ENCODE measurements at regions not wholly inside any gene's neighbourhood (a gene's known extent, or its start where the extent isn't known, plus 50 kb on each side); places are given as distances from the start of the nearest gene placed in this dataset.
A peak's percentile ranks its signal among the peaks of the same experiment; 100 is the strongest.

DNA sequence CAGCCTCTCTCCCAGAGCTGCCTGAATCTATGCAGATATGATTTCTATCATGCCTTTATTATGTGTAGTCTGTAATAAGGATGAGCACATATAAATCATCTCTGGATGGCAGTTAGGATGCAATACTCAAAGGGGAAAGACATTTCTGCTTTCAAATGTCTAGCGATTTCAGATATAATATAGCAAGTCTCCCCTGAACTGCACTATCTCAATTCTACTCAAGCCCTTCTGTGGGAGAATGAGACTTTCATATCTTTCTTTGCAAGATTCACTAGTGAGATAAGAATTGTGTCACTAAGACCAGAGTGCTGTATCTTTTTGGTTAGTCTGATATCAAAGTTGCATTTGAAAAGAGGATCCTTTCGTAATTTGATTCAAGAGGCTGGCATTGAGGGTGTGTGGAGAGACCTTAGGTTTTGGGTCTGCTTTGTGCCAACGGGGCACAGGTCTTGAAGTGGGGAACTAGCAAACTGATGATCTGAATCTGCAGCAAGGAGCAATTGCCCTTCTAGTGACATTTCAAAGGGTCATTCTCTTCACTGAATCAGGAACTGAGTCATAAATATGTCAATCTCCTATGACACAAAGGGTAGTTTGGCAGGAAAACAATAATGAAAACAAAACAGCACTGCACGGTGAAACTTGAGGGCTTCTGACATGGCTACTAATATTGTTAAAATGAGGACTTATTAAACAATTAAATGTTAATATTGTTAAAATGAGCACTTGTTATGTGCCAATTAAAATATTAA lies 305.5 kb upstream of the CLINT1 start:
- H3K4me1 Mint-ChIP-seq = peaks cover 0 to 4% (median 0%) of the 10 kb centered on the region in 3 donors
- DNase-seq (no peak), ATAC-seq (ENCODE audit: low read depth in 2 of 2) (no peak)
- peaks cover 0 to 22% (median 4%) of the 10 kb centered on the region in 3 donors for H3K27me3 Mint-ChIP-seq
- H3K36me3 Mint-ChIP-seq = no peaks in the 10 kb centered on the region
- no peak overlapping the region for H3K27ac Mint-ChIP-seq
- H3K4me3 Mint-ChIP-seq = no peak overlapping the region
- no peaks in the 10 kb centered on the region for H3K9me3 Mint-ChIP-seq

DNA sequence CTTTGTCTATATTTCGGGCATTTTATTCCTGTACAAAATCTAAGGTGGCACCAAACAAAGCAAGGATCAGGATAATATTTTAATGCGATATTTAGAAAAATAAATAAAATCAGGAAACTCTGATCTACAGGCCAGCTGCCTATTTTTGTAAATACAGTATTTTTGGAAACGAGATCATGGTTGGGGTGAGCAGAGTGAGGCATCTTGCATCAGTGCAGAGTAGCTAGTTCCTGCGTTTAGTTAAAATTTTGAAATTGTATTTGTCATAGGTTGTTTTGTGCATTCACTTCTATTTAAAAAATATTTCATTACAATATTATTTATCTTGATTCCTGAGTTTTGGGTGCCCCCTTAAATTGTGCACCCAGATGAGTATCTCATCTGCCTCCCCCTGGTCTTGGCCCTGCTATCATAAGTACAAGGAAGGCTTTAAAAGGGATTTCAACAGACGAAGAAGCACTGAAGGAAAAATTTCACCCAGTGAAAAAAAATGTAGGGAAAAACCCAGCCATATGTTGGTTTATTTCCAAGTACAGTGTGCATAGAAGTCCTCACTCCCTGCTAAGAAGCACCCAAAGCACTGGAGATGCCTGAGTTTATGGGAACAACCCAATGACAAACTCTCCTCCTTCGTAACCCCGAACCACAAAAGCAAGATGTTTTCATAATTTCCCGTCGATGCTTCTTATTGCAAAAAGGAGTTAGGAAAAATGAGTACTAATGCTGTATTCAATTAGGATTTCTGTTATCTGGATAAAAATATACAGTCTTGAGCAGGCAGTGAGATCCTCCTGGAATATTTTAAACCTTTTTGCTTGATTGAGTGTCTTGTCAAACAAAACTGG lies 304.7 kb upstream of the CLINT1 start:
- no peaks in the 10 kb centered on the region for H3K36me3 Mint-ChIP-seq
- H3K27ac Mint-ChIP-seq = no peak overlapping the region
- H3K4me1 Mint-ChIP-seq = peaks cover 0 to 4% (median 0%) of the 10 kb centered on the region in 3 donors
- DNase-seq = no peak
- ATAC-seq (ENCODE audit: low read depth in 2 of 2) = no peak
- H3K9me3 Mint-ChIP-seq = no peaks in the 10 kb centered on the region
- peaks cover 0 to 22% (median 4%) of the 10 kb centered on the region in 3 donors for H3K27me3 Mint-ChIP-seq
- no peak overlapping the region for H3K4me3 Mint-ChIP-seq

DNA sequence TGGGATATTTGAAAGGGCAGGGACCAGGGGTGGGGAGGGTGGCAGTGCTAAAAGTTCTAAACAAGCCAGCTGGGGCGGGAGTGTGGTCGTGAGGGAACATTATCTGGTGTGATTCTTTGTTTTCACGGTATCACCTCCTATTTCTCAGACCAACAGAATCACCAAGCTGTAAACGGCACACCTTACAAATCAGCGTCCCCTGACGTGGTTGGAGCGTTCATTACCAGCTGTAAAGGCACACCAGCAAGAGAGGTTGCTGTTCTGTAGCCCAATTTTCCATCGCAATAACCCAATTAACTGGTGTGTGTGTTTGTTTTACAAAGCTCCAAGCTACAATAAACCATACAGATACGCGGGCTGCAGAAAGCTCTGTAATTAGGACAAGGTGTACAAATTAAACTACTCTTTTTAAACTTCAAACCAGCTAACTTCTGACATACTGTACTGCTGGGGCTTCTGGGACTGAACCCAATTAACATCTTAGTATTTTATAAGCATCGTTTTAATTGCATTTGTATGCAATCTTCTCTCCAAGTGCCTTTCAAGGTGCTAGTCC lies 303.6 kb upstream of the CLINT1 start:
- Mint-ChIP-seq H3K27ac (no peak overlapping the region), H3K9me3 (no peaks in the 10 kb centered on the region), H3K4me3 (no peak overlapping the region), H3K27me3 (peaks cover 0 to 18% (median 4%) of the 10 kb centered on the region in 3 donors), H3K36me3 (no peaks in the 10 kb centered on the region), H3K4me1 (peaks cover 0 to under 1% (median 0%) of the 10 kb centered on the region in 3 donors)
- DNase-seq (no peak), ATAC-seq (ENCODE audit: low read depth in 2 of 2) (no peak)

DNA sequence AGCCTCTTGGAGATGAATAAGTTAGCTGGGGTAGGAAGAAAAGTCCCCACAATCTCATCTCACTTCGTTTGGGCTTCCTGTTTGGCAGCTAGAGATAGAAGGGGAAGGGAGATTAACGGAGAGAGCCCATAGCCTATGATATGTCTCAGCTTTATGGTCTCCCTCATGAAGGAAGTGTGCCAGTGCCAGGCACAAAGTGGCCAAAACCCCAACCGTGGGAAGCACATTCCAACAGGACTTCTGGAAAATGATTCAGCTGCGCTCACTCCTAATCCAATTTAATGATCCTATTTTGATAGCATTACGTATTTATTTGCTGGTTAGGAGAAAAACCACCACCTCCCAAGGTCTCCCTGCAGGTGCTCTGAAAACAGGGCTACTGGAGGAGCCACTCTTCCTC lies 303.1 kb upstream of the CLINT1 start:
- Mint-ChIP-seq H3K4me1 (no peaks in the 10 kb centered on the region), H3K27ac (no peak overlapping the region), H3K4me3 (no peak overlapping the region), H3K9me3 (no peaks in the 10 kb centered on the region), H3K27me3 (peaks cover 0 to 22% (median 4%) of the 10 kb centered on the region in 3 donors), H3K36me3 (no peaks in the 10 kb centered on the region)
- no peak for DNase-seq
- ATAC-seq (ENCODE audit: low read depth in 2 of 2) = no peak

DNA sequence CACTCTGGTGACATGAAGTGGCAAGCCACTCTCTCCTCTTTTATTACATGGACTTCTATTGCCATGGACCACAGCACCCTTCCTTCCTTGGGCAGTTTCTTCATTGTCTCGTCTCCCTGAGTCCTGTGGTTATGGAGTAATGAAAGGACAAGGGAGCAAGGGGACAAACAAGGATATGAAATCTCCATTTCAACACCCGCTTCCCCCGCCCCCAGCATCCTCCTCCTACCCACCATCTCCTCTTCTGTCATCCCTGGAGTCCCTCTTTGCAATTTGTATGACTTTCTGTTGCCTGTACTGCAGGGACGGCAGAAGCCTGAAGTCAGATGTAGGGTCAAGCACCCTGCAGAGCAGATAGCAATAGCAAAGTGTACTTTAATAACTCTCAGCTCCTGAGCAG lies 300.7 kb upstream of the CLINT1 start:
- Mint-ChIP-seq H3K4me3 (no peak overlapping the region), H3K4me1 (no peaks in the 10 kb centered on the region), H3K27ac (no peak overlapping the region), H3K36me3 (no peaks in the 10 kb centered on the region), H3K9me3 (no peaks in the 10 kb centered on the region), H3K27me3 (peaks cover 0 to 26% (median 15%) of the 10 kb centered on the region in 3 donors)
- ATAC-seq (ENCODE audit: low read depth in 2 of 2) (no peak), DNase-seq (no peak)

DNA sequence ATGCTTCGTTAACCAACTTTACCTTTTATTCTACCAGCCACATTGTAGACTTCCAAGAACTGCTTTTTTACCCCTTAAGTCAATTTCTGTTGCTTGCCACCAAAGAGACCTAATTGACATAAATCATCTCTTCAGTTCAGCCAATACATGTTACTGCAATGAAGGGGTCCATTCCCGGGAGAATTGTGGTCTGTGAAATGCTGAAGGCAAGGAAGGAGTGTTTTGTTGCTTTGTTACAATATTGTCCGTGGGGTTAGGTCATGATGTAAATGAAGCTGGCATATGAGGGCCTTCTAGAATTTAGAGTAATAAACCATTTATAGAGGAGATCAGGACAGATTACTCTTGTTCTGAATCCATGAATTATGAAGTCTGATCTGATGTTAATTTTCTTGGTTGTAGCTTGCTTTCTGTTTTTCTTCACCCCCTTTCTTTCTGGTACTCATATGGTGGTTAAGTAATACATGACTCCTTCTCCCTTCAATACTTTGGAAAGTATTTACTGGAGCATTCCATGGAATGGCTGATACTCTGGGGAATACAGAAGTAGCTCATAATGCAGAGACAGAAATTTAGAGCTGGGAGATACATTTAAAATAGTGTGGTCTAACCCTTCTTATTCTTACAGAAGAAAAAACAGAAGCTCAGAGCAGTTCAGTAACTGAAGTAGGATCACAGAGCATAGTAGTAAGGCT lies 297.0 kb upstream of the CLINT1 start:
- ATAC-seq (ENCODE audit: low read depth in 2 of 2) (no peak), DNase-seq (no peak)
- H3K4me3 Mint-ChIP-seq = no peak overlapping the region
- no peaks in the 10 kb centered on the region for H3K36me3 Mint-ChIP-seq
- H3K9me3 Mint-ChIP-seq = no peaks in the 10 kb centered on the region
- no peaks in the 10 kb centered on the region for H3K4me1 Mint-ChIP-seq
- peaks cover 0 to 23% (median 21%) of the 10 kb centered on the region in 3 donors for H3K27me3 Mint-ChIP-seq
- H3K27ac Mint-ChIP-seq = no peak overlapping the region

DNA sequence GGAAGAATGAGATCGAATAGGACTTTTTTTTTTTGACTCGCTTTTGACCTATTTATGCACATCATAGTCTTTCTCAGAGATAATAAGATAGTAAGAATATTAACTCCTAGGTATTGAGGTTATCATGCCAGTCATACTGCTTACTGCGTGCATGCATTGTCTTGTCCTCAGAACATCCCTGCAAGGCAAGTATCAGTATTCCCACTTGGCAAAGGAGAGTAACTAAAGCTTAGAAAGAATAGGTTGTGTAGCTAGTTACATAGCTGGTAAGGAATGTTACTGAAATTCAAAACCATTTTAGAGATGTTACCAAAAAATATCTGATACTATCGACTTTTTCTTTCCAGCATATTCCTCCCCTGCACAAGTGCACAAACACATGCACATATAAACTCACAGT lies 296.1 kb upstream of the CLINT1 start:
- no peaks in the 10 kb centered on the region for H3K36me3 Mint-ChIP-seq
- no peak overlapping the region for H3K4me3 Mint-ChIP-seq
- no peak for DNase-seq
- no peak overlapping the region for H3K27ac Mint-ChIP-seq
- peaks cover 0 to 21% (median 17%) of the 10 kb centered on the region in 3 donors for H3K27me3 Mint-ChIP-seq
- ATAC-seq (ENCODE audit: low read depth in 2 of 2) = no peak
- no peaks in the 10 kb centered on the region for H3K4me1 Mint-ChIP-seq
- no peaks in the 10 kb centered on the region for H3K9me3 Mint-ChIP-seq

DNA sequence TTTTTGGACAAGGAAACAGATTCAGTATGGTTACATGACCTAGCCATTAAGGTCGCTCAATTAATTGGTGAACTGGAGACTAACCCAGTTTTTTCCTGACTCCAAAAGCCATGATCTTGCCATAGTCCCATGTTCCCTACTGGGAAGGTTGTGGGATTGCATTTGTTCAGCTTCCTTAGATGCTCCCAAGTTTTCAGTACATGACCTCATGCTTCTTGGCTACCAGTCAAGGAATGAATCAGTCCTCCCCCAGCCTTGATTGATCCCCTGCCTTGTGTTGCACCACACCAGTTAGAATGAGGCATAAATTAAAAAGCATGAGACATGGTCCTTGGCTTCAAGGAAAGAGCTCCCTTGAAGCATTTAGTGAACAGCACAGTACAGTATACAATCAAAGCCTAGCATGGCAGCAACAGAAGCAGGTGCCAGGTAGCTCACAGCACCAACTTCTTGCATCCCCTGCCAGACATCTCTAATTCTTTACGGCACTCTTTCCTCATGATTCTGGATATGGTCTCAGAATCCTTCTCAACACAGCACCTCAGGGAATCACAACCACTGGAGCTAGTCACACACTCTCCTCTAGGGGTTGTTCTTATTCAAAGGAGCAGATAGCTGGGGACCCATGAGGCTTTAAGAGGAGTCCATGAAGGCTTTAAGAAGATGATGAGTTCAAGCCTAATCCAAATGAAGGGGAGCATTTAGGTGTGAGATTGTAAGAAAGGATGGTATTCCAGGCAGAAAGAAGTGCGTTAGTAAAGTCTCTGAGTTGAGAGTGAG lies 295.5 kb upstream of the CLINT1 start:
- ATAC-seq (ENCODE audit: low read depth in 2 of 2) (no peak), DNase-seq (no peak)
- Mint-ChIP-seq H3K36me3 (no peaks in the 10 kb centered on the region), H3K27ac (peak overlapping the region in 1 of 6 donors; percentile 45), H3K9me3 (no peaks in the 10 kb centered on the region), H3K4me3 (no peak overlapping the region), H3K27me3 (peaks cover 0 to 21% (median 17%) of the 10 kb centered on the region in 3 donors), H3K4me1 (no peaks in the 10 kb centered on the region)

DNA sequence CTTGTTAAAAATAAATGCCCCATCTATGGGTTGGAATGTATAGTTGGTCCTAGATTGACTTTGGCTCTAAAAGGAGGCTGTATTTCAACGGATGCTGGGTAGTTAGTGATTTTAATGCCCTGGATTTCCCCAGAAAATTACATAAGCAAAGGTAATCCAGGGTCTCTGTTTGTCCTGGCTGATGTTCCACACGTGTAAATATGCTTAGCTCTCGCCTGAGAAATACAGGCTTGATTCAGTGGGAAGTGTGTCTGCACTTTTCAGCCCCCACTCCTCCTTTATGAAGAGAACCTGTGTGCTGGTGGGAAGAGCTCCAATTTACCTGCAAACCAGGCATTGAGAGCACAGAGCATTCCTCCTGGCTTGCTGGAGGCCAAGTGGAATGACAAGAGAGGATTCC lies 294.6 kb upstream of the CLINT1 start:
- Mint-ChIP-seq H3K27ac (peak overlapping the region in 1 of 6 donors; percentile 65), H3K4me1 (no peaks in the 10 kb centered on the region), H3K9me3 (no peaks in the 10 kb centered on the region), H3K27me3 (peaks cover 0 to 21% (median 17%) of the 10 kb centered on the region in 3 donors), H3K4me3 (no peak overlapping the region), H3K36me3 (no peaks in the 10 kb centered on the region)
- DNase-seq (no peak), ATAC-seq (ENCODE audit: low read depth in 2 of 2) (no peak)

DNA sequence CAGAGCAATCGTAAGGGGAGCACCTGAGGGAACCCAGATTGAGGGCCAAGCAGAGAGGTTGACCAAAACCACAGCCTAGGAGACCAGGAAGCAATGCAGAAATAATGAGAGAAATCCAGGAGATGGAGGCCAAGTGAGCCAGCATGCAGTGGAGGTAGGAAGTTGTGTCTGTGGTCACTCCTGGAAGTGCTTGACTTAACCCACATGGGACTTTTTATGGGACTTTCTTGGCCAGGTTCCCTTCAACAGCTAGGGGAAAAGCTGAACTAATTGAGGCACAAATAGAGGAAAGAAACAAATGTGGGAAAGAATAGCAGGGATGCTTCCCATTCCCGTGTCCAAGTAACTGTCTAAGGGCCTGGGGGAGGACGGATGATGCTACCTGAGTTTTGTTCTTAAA lies 293.2 kb upstream of the CLINT1 start:
- no peak overlapping the region for H3K27ac Mint-ChIP-seq
- no peaks in the 10 kb centered on the region for H3K36me3 Mint-ChIP-seq
- DNase-seq (no peak), ATAC-seq (ENCODE audit: low read depth in 2 of 2) (no peak)
- no peaks in the 10 kb centered on the region for H3K4me1 Mint-ChIP-seq
- no peaks in the 10 kb centered on the region for H3K9me3 Mint-ChIP-seq
- no peak overlapping the region for H3K4me3 Mint-ChIP-seq
- H3K27me3 Mint-ChIP-seq = peaks cover 0 to 21% (median 14%) of the 10 kb centered on the region in 3 donors

DNA sequence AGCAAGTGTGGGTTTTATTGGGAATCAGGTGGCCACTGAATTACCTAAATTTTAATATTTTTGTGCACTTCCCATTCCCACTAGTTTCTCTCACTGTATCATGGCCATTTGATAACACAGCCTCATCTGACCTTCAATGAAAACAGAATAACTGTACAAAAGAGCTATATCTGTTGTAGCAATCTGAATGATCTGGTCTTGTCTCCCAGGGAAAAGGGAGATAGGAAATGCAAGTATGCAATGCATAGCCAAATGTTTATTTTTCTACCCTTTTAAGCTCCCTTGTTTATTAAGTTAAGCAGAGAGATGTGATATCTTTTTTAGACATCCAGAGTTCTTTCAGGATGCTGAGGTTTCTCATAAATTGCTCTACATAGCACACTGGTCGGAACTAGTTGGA lies 288.3 kb upstream of the CLINT1 start:
- no peaks in the 10 kb centered on the region for H3K36me3 Mint-ChIP-seq
- no peaks in the 10 kb centered on the region for H3K27me3 Mint-ChIP-seq
- no peak overlapping the region for H3K27ac Mint-ChIP-seq
- H3K9me3 Mint-ChIP-seq = no peaks in the 10 kb centered on the region
- peaks cover 0 to 10% (median 8%) of the 10 kb centered on the region in 3 donors for H3K4me1 Mint-ChIP-seq
- no peak overlapping the region for H3K4me3 Mint-ChIP-seq
- ATAC-seq (ENCODE audit: low read depth in 2 of 2) (no peak), DNase-seq (no peak)

DNA sequence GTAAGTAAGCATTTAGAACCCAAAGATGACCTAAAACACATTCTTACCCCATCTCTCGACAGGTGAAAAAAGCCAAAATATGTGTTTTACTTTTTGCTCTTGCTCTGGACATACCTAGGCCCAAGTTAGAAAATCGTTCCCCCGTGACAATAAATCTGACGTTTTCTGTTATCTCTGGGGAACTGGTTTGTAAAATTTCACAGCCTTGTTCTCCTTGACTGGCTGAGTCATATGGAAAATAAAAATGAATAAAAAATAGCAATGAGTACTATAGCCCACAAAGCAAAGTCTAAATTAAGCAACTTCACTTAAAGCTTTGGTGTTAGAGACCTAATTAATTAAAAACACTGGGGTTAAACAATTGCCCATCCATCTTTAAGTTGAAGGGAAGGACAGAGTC lies 286.9 kb upstream of the CLINT1 start:
- Mint-ChIP-seq H3K27ac (no peak overlapping the region), H3K9me3 (no peaks in the 10 kb centered on the region), H3K27me3 (no peaks in the 10 kb centered on the region), H3K4me3 (no peak overlapping the region), H3K4me1 (peaks cover 0 to 10% (median 8%) of the 10 kb centered on the region in 3 donors), H3K36me3 (no peaks in the 10 kb centered on the region)
- ATAC-seq (ENCODE audit: low read depth in 2 of 2) (peak; percentile 34 to 56), DNase-seq (no peak)

DNA sequence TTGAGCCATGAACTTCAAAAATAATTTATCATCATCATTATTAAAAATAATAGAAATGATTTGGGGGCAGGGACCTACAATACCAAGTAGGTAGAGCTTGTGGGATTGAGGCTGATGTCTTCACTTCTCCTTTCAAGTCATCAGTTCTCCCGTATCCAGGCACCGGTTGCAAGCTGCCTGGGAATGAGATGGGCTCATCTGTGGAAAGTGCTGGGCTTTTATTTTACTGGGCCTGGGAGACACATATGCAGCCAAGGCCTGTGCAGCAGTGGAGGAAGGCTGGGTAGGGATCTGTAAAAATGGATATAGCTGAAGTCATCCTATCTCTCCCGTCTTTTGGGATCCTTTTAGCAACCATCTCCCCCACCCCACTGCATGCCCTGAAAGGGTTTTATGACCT lies 284.1 kb upstream of the CLINT1 start:
- ATAC-seq (ENCODE audit: low read depth in 2 of 2) (no peak), DNase-seq (no peak)
- Mint-ChIP-seq H3K9me3 (no peaks in the 10 kb centered on the region), H3K36me3 (no peaks in the 10 kb centered on the region), H3K27me3 (no peaks in the 10 kb centered on the region), H3K4me1 (peaks cover 0 to 10% (median 8%) of the 10 kb centered on the region in 3 donors), H3K4me3 (no peak overlapping the region), H3K27ac (no peak overlapping the region)
